HCT116 (cell line): ENCODE measurements at regions not wholly inside any gene's neighbourhood (a gene's known extent, or its start where the extent isn't known, plus 50 kb on each side); places are given as distances from the start of the nearest gene placed in this dataset.

ENCODE experiments used
- ATAC-seq: fragments of 200-7000 bp; cut with Tn5 transposase; 2 replicates; pipeline ENCODE4 v1.9.1; 2020; ENCODE audit warnings: mild to moderate bottlenecking, moderate library complexity
- BruUV-seq: library from RNA; stranded (reverse); fragments of 400-500 nt; replicated peaks from 2 replicates; lab custom pipeline; 2021; lab: Mats Ljungman, UMichigan
- CTCF ChIA-PET: fragments of 300-600 bp; sonication (Branson Sonifier 250); formaldehyde crosslinking; loops from one replicate; lab custom pipeline; 2021; ENCODE audit warnings: antibody characterized with exemption; lab: Charles Lee
- POLR2A ChIA-PET: fragments of 300-600, 350-600 bp; sonication (Branson Sonifier 250); formaldehyde crosslinking; loops from one replicate; lab custom pipeline; 2021; ENCODE audit warnings: antibody characterized with exemption; lab: Charles Lee
- RAD21 ChIA-PET, 2 experiments: fragments of 300-600 bp; sonication (Branson Sonifier 250); formaldehyde crosslinking; loops; one replicate each; lab custom pipeline; 2023; ENCODE audit warnings: low total read pairs in 2 of 2; ENCODE audit not compliant: uncharacterized antibody in 2 of 2, unreplicated experiment in 2 of 2, low non-redundant PET in 1 of 2; lab: Charles Lee
- DNase-seq: peaks from one replicate; pipeline ENCODE4 v3.0.0-alpha.2; 2010; ENCODE audit warnings: low read depth, low spot score
- H2AFZ ChIP-seq: fragments of 200-600 bp; shearing (Covaris generic), sonication (generic); 2 replicates; pipeline ENCODE4 v1.6.1; 2017; ENCODE audit warnings: low read depth, mixed run types, mixed read lengths, antibody characterized with exemption, low read length; ENCODE audit not compliant: poor library complexity, severe bottlenecking
- H3K27ac ChIP-seq: 2 replicates; pipeline ENCODE4 v1.5.1; 2012; ENCODE audit warnings: low read depth, low read length
- H3K27me3 ChIP-seq: fragments of 200-600 bp; sonication (generic); 2 replicates; pipeline ENCODE4 v1.6.1; 2016; ENCODE audit warnings: mixed run types, low read length, mixed read lengths; ENCODE audit not compliant: insufficient read depth
- H3K36me3 ChIP-seq, 2 experiments: fragments of 200-500 bp in 1 of 2; fragments of 200-600 bp in 1 of 2; sonication (Bioruptor generic) in 1 of 2; sonication (generic) in 1 of 2; 2 replicates each; pipeline versions ENCODE4 v1.5.1 to v1.6.1; 2014 to 2016; ENCODE audit warnings: low read length in 2 of 2, inconsistent platforms in 1 of 2, mixed read lengths in 1 of 2, mixed run types in 1 of 2; ENCODE audit not compliant: insufficient read depth in 2 of 2, control insufficient read depth in 1 of 2
- H3K4me1 ChIP-seq, 2 experiments: fragments of 200-600 bp in 1 of 2; sonication (generic) in 1 of 2; 2 replicates each; pipeline versions ENCODE4 v1.5.1 to v1.6.1; 2012 to 2017; ENCODE audit warnings: low read length in 2 of 2, inconsistent platforms in 1 of 2, mild to moderate bottlenecking in 1 of 2, mixed read lengths in 1 of 2, mixed run types in 1 of 2, moderate library complexity in 1 of 2; ENCODE audit not compliant: insufficient read depth in 2 of 2, control insufficient read depth in 1 of 2
- H3K4me2 ChIP-seq: fragments of 200-600 bp; sonication (generic); 2 replicates; pipeline ENCODE4 v1.6.1; 2017; ENCODE audit warnings: mixed run types, low read length, mixed read lengths
- H3K4me3 ChIP-seq, 2 experiments: fragments of 200-600 bp in 1 of 2; sonication (generic) in 1 of 2; replicated peaks in 1 of 2; 2 replicates each; pipeline ENCODE4 v1.5.1; 2011 to 2016; ENCODE audit warnings: low read length in 2 of 2, control low read depth in 1 of 2, low read depth in 1 of 2, mild to moderate bottlenecking in 1 of 2, mixed read lengths in 1 of 2, mixed run types in 1 of 2
- H3K79me2 ChIP-seq: fragments of 200-600 bp; sonication (generic); 2 replicates; pipeline ENCODE4 v1.6.1; 2017; ENCODE audit warnings: mild to moderate bottlenecking, mixed run types, low read length, moderate library complexity, mixed read lengths; ENCODE audit not compliant: insufficient read depth
- H3K9ac ChIP-seq: fragments of 200-600 bp; sonication (generic); 2 replicates; pipeline ENCODE4 v1.6.1; 2016; ENCODE audit warnings: low read length, mixed read lengths
- H3K9me2 ChIP-seq: fragments of 200-600 bp; sonication (generic), shearing (Covaris generic); 2 replicates; pipeline ENCODE4 v1.6.1; 2017; ENCODE audit warnings: mixed run types, mild to moderate bottlenecking, moderate library complexity; ENCODE audit not compliant: insufficient read depth
- H3K9me3 ChIP-seq, 2 experiments: fragments of 200-500 bp in 1 of 2; fragments of 200-600 bp in 1 of 2; sonication (Bioruptor generic) in 1 of 2; sonication (generic) in 1 of 2; 2 replicates each; pipeline ENCODE4 v1.6.1; 2014 to 2017; ENCODE audit warnings: low read length in 2 of 2, mixed read lengths in 2 of 2, inconsistent platforms in 1 of 2, low read depth in 1 of 2, mild to moderate bottlenecking in 1 of 2, mixed run types in 1 of 2, moderate library complexity in 1 of 2; ENCODE audit not compliant: control insufficient read depth in 1 of 2, insufficient read depth in 1 of 2
- H4K20me1 ChIP-seq: fragments of 200-600 bp; sonication (generic), shearing (Covaris generic); 2 replicates; pipeline ENCODE4 v1.6.1; 2017; ENCODE audit warnings: mixed run types, mild to moderate bottlenecking, moderate library complexity; ENCODE audit not compliant: insufficient read depth
- CBX3 ChIP-seq: IDR thresholded peaks from 2 replicates; pipeline ENCODE4 v1.6.1; 2012; ENCODE audit warnings: low read depth
- CEBPB ChIP-seq: IDR thresholded peaks from 2 replicates; pipeline ENCODE4 v1.6.1; 2012; ENCODE audit warnings: low read depth
- CTCF ChIP-seq, 3 experiments: fragments of 200-600 bp in 1 of 3; sonication (generic) in 1 of 3; IDR thresholded peaks in 2 of 3; conservative IDR thresholded peaks in 1 of 3; 2 replicates each; pipeline ENCODE4 v1.5.1; 2012 to 2017; ENCODE audit warnings: low read depth in 2 of 3, low read length in 2 of 3, antibody characterized with exemption in 1 of 3, borderline replicate concordance in 1 of 3, control low read depth in 1 of 3, mild to moderate bottlenecking in 1 of 3, mixed read lengths in 1 of 3, mixed run types in 1 of 3, moderate library complexity in 1 of 3; ENCODE audit not compliant: insufficient read depth in 1 of 3
- ELF1 ChIP-seq: IDR thresholded peaks from 2 replicates; pipeline ENCODE4 v1.6.1; 2012; ENCODE audit warnings: low read depth, borderline replicate concordance
- EZH2 ChIP-seq: fragments of 200-600 bp; sonication (generic); IDR thresholded peaks from 2 replicates; pipeline ENCODE4 v1.6.1; 2017; ENCODE audit warnings: antibody characterized with exemption, mixed run types
- FOSL1 ChIP-seq: IDR thresholded peaks from 2 replicates; pipeline ENCODE4 v1.6.1; 2012; ENCODE audit warnings: low read depth
- JUND ChIP-seq: IDR thresholded peaks from 2 replicates; pipeline ENCODE4 v1.6.1; 2012
- MAX ChIP-seq: IDR thresholded peaks from 2 replicates; pipeline ENCODE4 v1.6.1; 2012
- POLR2A ChIP-seq: IDR thresholded peaks from 2 replicates; pipeline ENCODE4 v1.7.0; 2011; ENCODE audit warnings: borderline replicate concordance; ENCODE audit not compliant: insufficient read depth, insufficient read length; ENCODE audit errors: extremely low read depth
- POLR2AphosphoS5 ChIP-seq: IDR thresholded peaks from 2 replicates; pipeline ENCODE4 v1.6.1; 2011; ENCODE audit warnings: mild to moderate bottlenecking, low read depth, low read length, moderate library complexity
- REST ChIP-seq: IDR thresholded peaks from 2 replicates; pipeline ENCODE4 v1.6.1; 2012; ENCODE audit warnings: low read depth
- SP1 ChIP-seq: IDR thresholded peaks from 2 replicates; pipeline ENCODE4 v1.6.1; 2012; ENCODE audit warnings: low read depth
- SRF ChIP-seq: IDR thresholded peaks from 2 replicates; pipeline ENCODE4 v1.6.1; 2012; ENCODE audit warnings: low read depth
- ZBTB33 ChIP-seq: IDR thresholded peaks from 2 replicates; pipeline ENCODE4 v1.6.1; 2011; ENCODE audit warnings: mild to moderate bottlenecking, low read length, moderate library complexity; ENCODE audit not compliant: insufficient replicate concordance; ENCODE audit errors: extremely low read depth
- ZFX ChIP-seq: fragments of 450-650 bp; IDR thresholded peaks from 2 replicates; pipeline ENCODE4 v1.6.1; 2017
- ZNF274 ChIP-seq: fragments of 200-500 bp; sonication (Bioruptor generic); IDR thresholded peaks from 2 replicates; pipeline ENCODE4 v1.6.1; 2014; ENCODE audit warnings: mild to moderate bottlenecking, low read depth, low read length, inconsistent platforms
- intact Hi-C: fragments of 100-400 bp; cut with micrococcal nuclease; formaldehyde crosslinking; loops from 2 replicates; pipeline ENCODE4 v1.10.0; 2022

GRCh38 chr2:19120181-19120580 lies 238.2 kb downstream of the OSR1 start (continued):
- TF ChIP-seq MAX (no peak), JUND (no peak), POLR2AphosphoS5 (no peak), CEBPB (no peak), FOSL1 (no peak), POLR2A (no peak), ELF1 (no peak), CBX3 (no peak)

GRCh38 chr2:19119326-19120001 lies 239.0 kb downstream of the OSR1 start:
- POLR2A ChIA-PET = no interaction called here

More at GRCh38 chr2:19119326-19120001, 239.0 kb downstream of the OSR1 start:
- H3K36me3 ChIP-seq = no peaks in the 10 kb centered on the region
- no peaks in the 10 kb centered on the region for H4K20me1 ChIP-seq
- H3K9me3 ChIP-seq = no peaks in the 10 kb centered on the region
- H3K79me2 ChIP-seq = no peaks in the 10 kb centered on the region
- no peak overlapping the region for H3K4me3 ChIP-seq
- BruUV-seq = no TSS peak
- H3K9me2 ChIP-seq = no peaks in the 10 kb centered on the region
- DNase-seq (no peak), ATAC-seq (no peak)
- intact Hi-C loops = no loop called here
- H3K27me3 ChIP-seq = no peaks in the 10 kb centered on the region
- TF ChIP-seq CBX3 = no peak
- TF ChIP-seq MAX = no peak
- TF ChIP-seq ZNF274 = no peak
- TF ChIP-seq SRF = no peak
- no peak for TF ChIP-seq CEBPB
- TF ChIP-seq SP1 = no peak
- TF ChIP-seq ZBTB33 = no peak
- TF ChIP-seq POLR2A = no peak
- TF ChIP-seq ZFX = no peak
- TF ChIP-seq EZH2 = no peak
- no peak for TF ChIP-seq REST
- no peak for TF ChIP-seq CTCF (IDR thresholded peaks at IDR 0.05 in 2 of 3, conservative IDR thresholded peaks at IDR 0.05 in 1 of 3; ENCODE audit: borderline replicate concordance in 1 of 3, insufficient read depth in 1 of 3, low read depth in 2 of 3, low read length in 2 of 3)
- no peak overlapping the region for H3K4me2 ChIP-seq
- no peak overlapping the region for H3K9ac ChIP-seq
- ChIA-PET CTCF (no interaction called here), RAD21 (no interaction called here)
- H3K4me1 ChIP-seq = peaks cover 9 to 12% of the 10 kb centered on the region in 2 experiments
- H2AFZ ChIP-seq = no peak overlapping the region
- H3K27ac ChIP-seq = no peak overlapping the region
